ENCODE measurements at regions not wholly inside any gene's neighbourhood (a gene's known extent, or its start where the extent isn't known, plus 50 kb on each side); places are given as distances from the start of the nearest gene placed in this dataset.

DNA sequence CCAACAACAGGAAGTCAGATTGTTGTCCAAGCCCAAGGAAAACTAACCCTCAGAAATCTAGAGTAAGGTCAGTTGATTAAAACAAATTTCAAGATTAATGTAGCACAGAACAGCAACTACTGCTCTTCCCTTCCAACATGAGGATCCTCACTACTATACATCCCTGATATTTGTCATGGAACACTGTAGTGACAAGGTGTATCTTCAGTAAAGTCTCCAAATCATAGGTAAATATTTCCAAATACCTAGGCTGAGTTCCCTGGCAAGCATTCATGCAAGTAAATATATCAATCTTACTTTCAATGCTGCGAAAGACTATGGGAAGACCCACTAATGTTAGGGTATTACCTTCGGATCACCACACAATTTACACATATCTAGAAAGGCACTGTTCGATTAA, 986.9 kb upstream of the ARRDC3 start:
- TF ChIP-seq, protein P1, sequence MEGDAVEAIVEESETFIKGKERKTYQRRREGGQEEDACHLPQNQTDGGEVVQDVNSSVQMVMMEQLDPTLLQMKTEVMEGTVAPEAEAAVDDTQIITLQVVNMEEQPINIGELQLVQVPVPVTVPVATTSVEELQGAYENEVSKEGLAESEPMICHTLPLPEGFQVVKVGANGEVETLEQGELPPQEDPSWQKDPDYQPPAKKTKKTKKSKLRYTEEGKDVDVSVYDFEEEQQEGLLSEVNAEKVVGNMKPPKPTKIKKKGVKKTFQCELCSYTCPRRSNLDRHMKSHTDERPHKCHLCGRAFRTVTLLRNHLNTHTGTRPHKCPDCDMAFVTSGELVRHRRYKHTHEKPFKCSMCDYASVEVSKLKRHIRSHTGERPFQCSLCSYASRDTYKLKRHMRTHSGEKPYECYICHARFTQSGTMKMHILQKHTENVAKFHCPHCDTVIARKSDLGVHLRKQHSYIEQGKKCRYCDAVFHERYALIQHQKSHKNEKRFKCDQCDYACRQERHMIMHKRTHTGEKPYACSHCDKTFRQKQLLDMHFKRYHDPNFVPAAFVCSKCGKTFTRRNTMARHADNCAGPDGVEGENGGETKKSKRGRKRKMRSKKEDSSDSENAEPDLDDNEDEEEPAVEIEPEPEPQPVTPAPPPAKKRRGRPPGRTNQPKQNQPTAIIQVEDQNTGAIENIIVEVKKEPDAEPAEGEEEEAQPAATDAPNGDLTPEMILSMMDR (IDR thresholded peaks at IDR 0.05; ENCODE audit: low read depth, low read length, poor library complexity, severe bottlenecking), result no peak
- TF ChIP-seq EZH2phosphoT487 (IDR thresholded peaks at IDR 0.05; ENCODE audit: borderline replicate concordance, low read length), result no peak
- no peaks in the 10 kb centered on the region for H3K9me3 ChIP-seq (ENCODE audit: control insufficient read depth, insufficient read depth, low read length)

DNA sequence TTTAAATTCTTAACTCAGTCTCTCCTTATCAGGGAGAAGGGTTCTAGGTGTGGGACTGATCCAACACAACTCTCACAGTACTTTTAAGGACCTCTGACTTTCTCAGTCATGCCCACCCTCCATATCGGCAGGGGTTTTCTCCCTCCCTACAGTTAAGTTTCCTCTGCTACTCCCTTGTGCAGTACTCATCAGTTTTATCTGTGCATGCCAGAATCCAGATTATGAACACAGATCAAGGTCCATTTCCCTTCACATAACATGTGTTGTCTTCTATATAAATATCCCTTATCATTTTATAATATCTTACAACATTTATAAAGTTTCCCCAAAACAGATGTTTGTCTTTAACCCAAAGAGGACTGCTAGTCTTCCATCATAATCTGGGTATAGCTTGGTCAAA, 986.5 kb upstream of the ARRDC3 start:
- no peak overlapping the region for H3K27ac ChIP-seq (ENCODE audit: low read depth, low read length)
- H4K20me1 ChIP-seq (ENCODE audit: control insufficient read depth, insufficient read depth, low read depth, low read length), result no peaks in the 10 kb centered on the region
- no peaks in the 10 kb centered on the region for H3F3A ChIP-seq (ENCODE audit: control insufficient read depth, insufficient read depth)
- no peaks in the 10 kb centered on the region for H3K9me3 ChIP-seq (ENCODE audit: control insufficient read depth, insufficient read depth, low read length)
- no peaks in the 10 kb centered on the region for H3K36me3 ChIP-seq (ENCODE audit: control insufficient read depth, low read length)
- H3K4me2 ChIP-seq (ENCODE audit: low read length), result no peak overlapping the region
- no peaks in the 10 kb centered on the region for H3K9me2 ChIP-seq (replicated peaks; ENCODE audit: control insufficient read depth, low read length)
- H3K4me1 ChIP-seq (ENCODE audit: control insufficient read depth, low read length), result no peaks in the 10 kb centered on the region
- TF ChIP-seq EZH2phosphoT487 (IDR thresholded peaks at IDR 0.05; ENCODE audit: borderline replicate concordance, low read length), result no peak
- TF ChIP-seq, protein P1 (IDR thresholded peaks at IDR 0.05; ENCODE audit: low read depth, low read length, poor library complexity, severe bottlenecking), result no peak
- no peaks in the 10 kb centered on the region for H3K79me2 ChIP-seq (ENCODE audit: control insufficient read depth, low read length)
- no peaks in the 10 kb centered on the region for H3K27me3 ChIP-seq (ENCODE audit: control insufficient read depth, low read length)
- H3K4me3 ChIP-seq (ENCODE audit: low read length), result no peak overlapping the region

More for the DNA sequence above, 986.9 kb upstream of the ARRDC3 start:
- Histone ChIP-seq H3K79me2 (ENCODE audit: control insufficient read depth, low read length) (no peaks in the 10 kb centered on the region), H3K9me2 (replicated peaks; ENCODE audit: control insufficient read depth, low read length) (no peaks in the 10 kb centered on the region), H3F3A (ENCODE audit: control insufficient read depth, insufficient read depth) (no peaks in the 10 kb centered on the region), H3K4me2 (ENCODE audit: low read length) (no peak overlapping the region), H3K4me1 (ENCODE audit: control insufficient read depth, low read length) (no peaks in the 10 kb centered on the region), H3K4me3 (ENCODE audit: low read length) (no peak overlapping the region), H3K27me3 (ENCODE audit: control insufficient read depth, low read length) (no peaks in the 10 kb centered on the region), H3K36me3 (ENCODE audit: control insufficient read depth, low read length) (no peaks in the 10 kb centered on the region), H3K27ac (ENCODE audit: low read depth, low read length) (no peak overlapping the region), H4K20me1 (ENCODE audit: control insufficient read depth, insufficient read depth, low read depth, low read length) (no peaks in the 10 kb centered on the region)

DNA sequence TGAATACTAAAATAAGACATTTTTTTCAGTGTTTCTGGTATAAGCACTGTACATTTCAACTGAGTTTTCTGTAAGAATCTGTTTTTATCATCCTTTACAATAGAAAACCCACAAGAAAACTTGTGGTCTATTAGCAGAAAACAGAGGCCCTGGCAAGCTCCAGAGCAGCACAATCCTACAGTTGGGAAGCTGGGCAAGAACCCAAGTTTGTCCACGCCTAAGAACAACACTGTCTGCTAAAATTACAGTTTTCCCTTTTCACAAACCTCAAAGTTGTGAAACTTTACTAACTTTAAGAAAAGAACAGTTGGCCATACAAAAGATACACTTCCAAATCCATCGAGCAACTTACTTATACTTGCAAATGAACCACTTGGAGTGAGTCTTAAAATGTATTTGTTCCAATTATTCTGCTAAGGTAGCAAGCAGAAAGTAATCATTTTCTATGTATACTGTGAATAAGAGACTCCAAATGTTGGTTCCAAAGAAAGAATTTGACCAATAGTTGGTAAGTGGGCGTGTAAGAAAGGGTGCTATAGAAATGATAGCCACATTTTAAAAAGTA, 982.0 kb upstream of the ARRDC3 start:
- no peak overlapping the region for H3K27ac ChIP-seq (ENCODE audit: low read depth, low read length)
- no peaks in the 10 kb centered on the region for H3K9me2 ChIP-seq (replicated peaks; ENCODE audit: control insufficient read depth, low read length)
- no peaks in the 10 kb centered on the region for H3K27me3 ChIP-seq (ENCODE audit: control insufficient read depth, low read length)
- no peaks in the 10 kb centered on the region for H3K9me3 ChIP-seq (ENCODE audit: control insufficient read depth, insufficient read depth, low read length)
- no peaks in the 10 kb centered on the region for H3F3A ChIP-seq (ENCODE audit: control insufficient read depth, insufficient read depth)
- no peaks in the 10 kb centered on the region for H3K4me1 ChIP-seq (ENCODE audit: control insufficient read depth, low read length)
- H3K36me3 ChIP-seq (ENCODE audit: control insufficient read depth, low read length), result no peaks in the 10 kb centered on the region
- H4K20me1 ChIP-seq (ENCODE audit: control insufficient read depth, insufficient read depth, low read depth, low read length), result no peaks in the 10 kb centered on the region
- no peak overlapping the region for H3K4me3 ChIP-seq (ENCODE audit: low read length)
- H3K79me2 ChIP-seq (ENCODE audit: control insufficient read depth, low read length), result no peaks in the 10 kb centered on the region
- no peak overlapping the region for H3K4me2 ChIP-seq (ENCODE audit: low read length)
- no peak for TF ChIP-seq EZH2phosphoT487 (IDR thresholded peaks at IDR 0.05; ENCODE audit: borderline replicate concordance, low read length)
- TF ChIP-seq, protein P1 (IDR thresholded peaks at IDR 0.05; ENCODE audit: low read depth, low read length, poor library complexity, severe bottlenecking), result no peak

All from DOHH2 (cell line).